GM13977 (cell line): ENCODE measurements at regions not wholly inside any gene's neighbourhood (a gene's known extent, or its start where the extent isn't known, plus 50 kb on each side); places are given as distances from the start of the nearest gene placed in this dataset.

Experiments used
- DNase-seq: peaks from one replicate; pipeline ENCODE4 v3.0.0; 2012; ENCODE audit warnings: low spot score
- in situ Hi-C: fragments of 300-500 bp; cut with MboI; formaldehyde crosslinking; loops from one replicate; pipeline ENCODE4 v1.12.0; 2022; ENCODE audit warnings: low sequenced_read_pairs, low pct_unique_long_range_greater_than_20kb, mixed read lengths, inconsistent platforms; ENCODE audit not compliant: unreplicated experiment
- TF ChIP-seq, protein P1 (sequence below): IDR thresholded peaks from 2 replicates; pipeline ENCODE4 v1.5.1; 2012; ENCODE audit warnings: mild to moderate bottlenecking, control low read depth; ENCODE audit not compliant: insufficient read depth; ENCODE audit errors: extremely low read depth, missing control alignments

DNA sequence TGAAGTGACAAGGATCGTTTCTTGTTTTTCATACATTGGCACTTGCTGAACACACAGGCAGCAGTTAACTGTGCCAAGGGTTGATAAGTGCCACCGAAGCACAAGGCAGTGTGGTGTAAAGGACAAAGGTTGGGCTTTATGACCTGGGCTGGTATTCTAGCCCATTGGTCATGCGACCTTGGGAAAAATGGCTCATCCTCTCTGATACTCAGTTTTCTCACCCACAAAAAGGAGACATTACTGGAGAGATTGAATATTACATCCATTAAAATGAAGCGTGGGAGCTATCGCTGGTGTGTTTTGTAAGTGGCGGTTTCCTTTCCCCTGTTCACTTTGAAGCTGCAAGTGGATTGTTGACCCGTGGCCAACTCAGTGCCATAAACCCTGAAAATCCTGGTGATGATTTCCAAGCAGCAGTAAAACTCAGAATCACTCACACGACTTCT is 216.9 kb downstream of the HAPSTR1 start:
- TF ChIP-seq, protein P1, sequence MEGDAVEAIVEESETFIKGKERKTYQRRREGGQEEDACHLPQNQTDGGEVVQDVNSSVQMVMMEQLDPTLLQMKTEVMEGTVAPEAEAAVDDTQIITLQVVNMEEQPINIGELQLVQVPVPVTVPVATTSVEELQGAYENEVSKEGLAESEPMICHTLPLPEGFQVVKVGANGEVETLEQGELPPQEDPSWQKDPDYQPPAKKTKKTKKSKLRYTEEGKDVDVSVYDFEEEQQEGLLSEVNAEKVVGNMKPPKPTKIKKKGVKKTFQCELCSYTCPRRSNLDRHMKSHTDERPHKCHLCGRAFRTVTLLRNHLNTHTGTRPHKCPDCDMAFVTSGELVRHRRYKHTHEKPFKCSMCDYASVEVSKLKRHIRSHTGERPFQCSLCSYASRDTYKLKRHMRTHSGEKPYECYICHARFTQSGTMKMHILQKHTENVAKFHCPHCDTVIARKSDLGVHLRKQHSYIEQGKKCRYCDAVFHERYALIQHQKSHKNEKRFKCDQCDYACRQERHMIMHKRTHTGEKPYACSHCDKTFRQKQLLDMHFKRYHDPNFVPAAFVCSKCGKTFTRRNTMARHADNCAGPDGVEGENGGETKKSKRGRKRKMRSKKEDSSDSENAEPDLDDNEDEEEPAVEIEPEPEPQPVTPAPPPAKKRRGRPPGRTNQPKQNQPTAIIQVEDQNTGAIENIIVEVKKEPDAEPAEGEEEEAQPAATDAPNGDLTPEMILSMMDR = no peak
- DNase-seq = no peak
- in situ Hi-C loops = no loop called here

DNA sequence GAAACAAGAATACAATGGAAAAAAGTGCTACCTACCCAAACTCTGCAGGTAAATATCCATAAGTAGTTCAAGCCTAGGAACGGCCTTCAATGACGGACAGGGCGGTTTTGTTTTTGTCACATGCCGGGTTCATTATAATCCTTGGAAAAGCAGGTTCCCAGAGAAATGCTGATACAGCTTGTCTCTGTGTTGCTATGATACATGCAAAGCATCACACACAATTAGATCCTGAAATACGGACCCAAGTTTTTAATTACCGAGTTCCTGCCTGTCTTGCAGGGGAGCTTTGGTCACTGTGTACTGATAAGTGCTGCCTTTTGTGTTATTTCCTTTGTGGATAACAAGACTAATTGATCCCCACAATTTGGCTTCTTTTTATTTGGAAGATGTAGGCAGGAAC is 217.4 kb downstream of the HAPSTR1 start:
- in situ Hi-C loops = no loop called here
- TF ChIP-seq, protein P1 = no peak
- DNase-seq = no peak

GRCh38 chr16:9309844-9310243 is 218.4 kb downstream of the HAPSTR1 start:
- TF ChIP-seq, protein P1 = no peak
- no peak for DNase-seq
- in situ Hi-C loops = no loop called here

- no peak for DNase-seq
- TF ChIP-seq, protein P1 = no peak
- in situ Hi-C loops = no loop called here
These were observed 220.0 kb downstream of the HAPSTR1 start for GRCh38 chr16:9311303-9311954.

GRCh38 chr16:9316008-9316407 is 224.6 kb downstream of the HAPSTR1 start:
- DNase-seq = no peak
- in situ Hi-C loops = no loop called here
- TF ChIP-seq, protein P1 = no peak

GRCh38 chr16:9316615-9317014 is 225.2 kb downstream of the HAPSTR1 start:
- in situ Hi-C loops = no loop called here
- DNase-seq = no peak
- TF ChIP-seq, protein P1 = no peak
